DND-41 (cell line): ENCODE measurements at regions not wholly inside any gene's neighbourhood (a gene's known extent, or its start where the extent isn't known, plus 50 kb on each side); places are given as distances from the start of the nearest gene placed in this dataset.

Source experiments
- EZH2 ChIP-seq: IDR thresholded peaks from 3 replicates; pipeline ENCODE4 v1.6.1; 2012; ENCODE audit warnings: borderline replicate concordance, low read depth, mild to moderate bottlenecking, moderate library complexity, low read length, inconsistent platforms; ENCODE audit not compliant: severe bottlenecking
- TF ChIP-seq, protein P1 (sequence below): IDR thresholded peaks from 2 replicates; pipeline ENCODE4 v1.5.1; 2012; ENCODE audit warnings: borderline replicate concordance, low read length, moderate library complexity, mild to moderate bottlenecking; ENCODE audit not compliant: poor library complexity, severe bottlenecking; ENCODE audit errors: extremely low read depth

DNA sequence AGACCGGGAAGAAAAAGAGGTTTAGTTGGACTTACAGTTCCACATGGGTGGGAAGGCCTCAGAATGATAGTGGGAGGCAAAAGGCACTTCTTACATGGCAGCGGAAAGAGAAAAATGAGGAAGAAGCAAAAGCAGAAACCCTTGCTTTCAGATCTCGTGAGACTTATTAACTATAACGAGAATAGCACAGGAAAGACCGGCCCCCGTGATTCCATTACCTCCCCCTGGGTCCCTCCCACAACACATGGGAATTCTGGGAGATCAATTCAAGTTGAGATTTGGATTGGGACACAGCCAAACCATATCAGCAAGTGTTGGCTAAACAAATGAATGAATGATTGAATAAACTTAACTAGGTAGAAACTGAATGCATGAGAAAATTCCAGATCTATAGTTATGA is 85.3 kb upstream of the PARP11 start:
- TF ChIP-seq, protein P1, sequence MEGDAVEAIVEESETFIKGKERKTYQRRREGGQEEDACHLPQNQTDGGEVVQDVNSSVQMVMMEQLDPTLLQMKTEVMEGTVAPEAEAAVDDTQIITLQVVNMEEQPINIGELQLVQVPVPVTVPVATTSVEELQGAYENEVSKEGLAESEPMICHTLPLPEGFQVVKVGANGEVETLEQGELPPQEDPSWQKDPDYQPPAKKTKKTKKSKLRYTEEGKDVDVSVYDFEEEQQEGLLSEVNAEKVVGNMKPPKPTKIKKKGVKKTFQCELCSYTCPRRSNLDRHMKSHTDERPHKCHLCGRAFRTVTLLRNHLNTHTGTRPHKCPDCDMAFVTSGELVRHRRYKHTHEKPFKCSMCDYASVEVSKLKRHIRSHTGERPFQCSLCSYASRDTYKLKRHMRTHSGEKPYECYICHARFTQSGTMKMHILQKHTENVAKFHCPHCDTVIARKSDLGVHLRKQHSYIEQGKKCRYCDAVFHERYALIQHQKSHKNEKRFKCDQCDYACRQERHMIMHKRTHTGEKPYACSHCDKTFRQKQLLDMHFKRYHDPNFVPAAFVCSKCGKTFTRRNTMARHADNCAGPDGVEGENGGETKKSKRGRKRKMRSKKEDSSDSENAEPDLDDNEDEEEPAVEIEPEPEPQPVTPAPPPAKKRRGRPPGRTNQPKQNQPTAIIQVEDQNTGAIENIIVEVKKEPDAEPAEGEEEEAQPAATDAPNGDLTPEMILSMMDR = no peak
- TF ChIP-seq EZH2 = no peak
